Ovary (tissue), 7 donors: ENCODE measurements at regions not wholly inside any gene's neighbourhood (a gene's known extent, or its start where the extent isn't known, plus 50 kb on each side); places are given as distances from the start of the nearest gene placed in this dataset.

Experiments
- DNase-seq, 5 donors: peaks; one replicate each; pipeline ENCODE4 v3.0.0-alpha.2; 2019 to 2020
- H3K27ac ChIP-seq, 2 donors: fragments of 200-600 bp; one replicate each; pipeline versions ENCODE4 v1.5.1 to v1.8.0; 2019 to 2022
- H3K27me3 ChIP-seq: fragments of 200-600 bp; one replicate; pipeline ENCODE4 v1.8.0; 2022
- H3K36me3 ChIP-seq: fragments of 200-600 bp; sonication (generic); one replicate; pipeline ENCODE4 v1.5.1; 2019
- H3K4me1 ChIP-seq: one replicate; pipeline ENCODE4 v1.8.1; 2013; ENCODE audit warnings: mild to moderate bottlenecking, moderate library complexity; ENCODE audit not compliant: insufficient read depth
- H3K4me3 ChIP-seq: fragments of 200-600 bp; sonication (generic); one replicate; pipeline ENCODE4 v1.5.1; 2017
- H3K9me3 ChIP-seq, 2 donors: fragments of 200-600 bp in 1 of 2; sonication (generic) in 1 of 2; one replicate each; pipeline versions ENCODE4 v1.5.1 to v1.8.1; 2013 to 2019; ENCODE audit warnings: mild to moderate bottlenecking in 1 of 2, moderate library complexity in 1 of 2
- EP300 ChIP-seq: sonication (generic); formaldehyde crosslinking; IDR thresholded peaks from one replicate; pipeline ENCODE4 v1.6.1; 2017; ENCODE audit warnings: antibody characterized with exemption
- POLR2A ChIP-seq: fragments of 450-650 bp; IDR thresholded peaks from one replicate; pipeline ENCODE4 v1.6.1; 2017; ENCODE audit warnings: antibody characterized with exemption, mild to moderate bottlenecking, moderate library complexity
- WGBS, 3 donors: extraction: QIAGEN DNeasy Blood & Tissue Kit in 1 of 3; methylation state at CpG; one replicate each; pipeline versions ENCODE4 v1.1.5 to v1.1.7; 2013 to 2017; 5-methylcytosine and 5-hydroxymethylcytosine counted together
- intact Hi-C, 4 donors: fragments of 100-400 bp; cut with DNase I; formaldehyde crosslinking; loops; one replicate each; pipeline versions ENCODE4 v1.11.0 to v1.15.1; 2022 to 2023
- TF ChIP-seq, protein P1 (sequence below), 3 donors: fragments of 450-650 bp in 2 of 3; fragments of 200-600 bp in 1 of 3; IDR thresholded peaks; one replicate each; pipeline versions ENCODE4 v1.5.1 to v1.8.0; 2016 to 2022; ENCODE audit warnings: antibody characterized with exemption in 3 of 3, mild to moderate bottlenecking in 1 of 3
- donor health status: DM: no; HTN: no; CAD: no; lungs with moderate emphysema.
- donor health status: DM: no; HTN: no; CAD: no.
- donor health status: Bipolar disorder and iron deficiency.
- donor health status: DM: no; HTN: no; CAD: no.
- donor health status: DM: yes; HTN: yes; CAD: no.

DNA sequence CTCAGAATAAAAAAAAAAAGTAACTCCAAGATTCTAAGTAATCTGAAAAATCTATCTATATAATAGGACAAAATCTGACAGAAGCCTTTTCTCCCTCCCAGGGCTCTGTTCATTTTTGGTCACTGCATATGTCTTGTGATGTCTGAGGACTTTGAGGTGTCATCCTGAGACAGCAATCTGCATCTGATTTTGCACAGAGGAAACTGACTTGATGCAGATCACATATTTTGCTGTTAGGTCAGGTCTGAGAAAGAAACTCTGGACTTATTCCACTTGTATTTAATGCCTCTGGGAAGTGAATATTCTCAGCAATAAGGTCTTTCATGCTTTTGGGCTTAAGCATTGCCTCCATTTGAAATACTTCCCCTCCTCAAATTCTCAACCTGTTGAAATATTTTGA is 295.2 kb upstream of the THBS1 start:
- TF ChIP-seq EP300 (no peak), POLR2A (no peak)
- TF ChIP-seq, protein P1, sequence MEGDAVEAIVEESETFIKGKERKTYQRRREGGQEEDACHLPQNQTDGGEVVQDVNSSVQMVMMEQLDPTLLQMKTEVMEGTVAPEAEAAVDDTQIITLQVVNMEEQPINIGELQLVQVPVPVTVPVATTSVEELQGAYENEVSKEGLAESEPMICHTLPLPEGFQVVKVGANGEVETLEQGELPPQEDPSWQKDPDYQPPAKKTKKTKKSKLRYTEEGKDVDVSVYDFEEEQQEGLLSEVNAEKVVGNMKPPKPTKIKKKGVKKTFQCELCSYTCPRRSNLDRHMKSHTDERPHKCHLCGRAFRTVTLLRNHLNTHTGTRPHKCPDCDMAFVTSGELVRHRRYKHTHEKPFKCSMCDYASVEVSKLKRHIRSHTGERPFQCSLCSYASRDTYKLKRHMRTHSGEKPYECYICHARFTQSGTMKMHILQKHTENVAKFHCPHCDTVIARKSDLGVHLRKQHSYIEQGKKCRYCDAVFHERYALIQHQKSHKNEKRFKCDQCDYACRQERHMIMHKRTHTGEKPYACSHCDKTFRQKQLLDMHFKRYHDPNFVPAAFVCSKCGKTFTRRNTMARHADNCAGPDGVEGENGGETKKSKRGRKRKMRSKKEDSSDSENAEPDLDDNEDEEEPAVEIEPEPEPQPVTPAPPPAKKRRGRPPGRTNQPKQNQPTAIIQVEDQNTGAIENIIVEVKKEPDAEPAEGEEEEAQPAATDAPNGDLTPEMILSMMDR (IDR thresholded peaks at IDR 0.05) = no peak
- Histone ChIP-seq H3K9me3 (no peaks in the 10 kb centered on the region), H3K27ac (no peak overlapping the region), H3K36me3 (no peaks in the 10 kb centered on the region), H3K27me3 (no peaks in the 10 kb centered on the region), H3K4me1 (peaks cover 10% of the 10 kb centered on the region), H3K4me3 (no peak overlapping the region)
- DNase-seq = no peak
- intact Hi-C loops = no loop called here

- Histone ChIP-seq H3K27ac (no peak overlapping the region), H3K27me3 (no peaks in the 10 kb centered on the region), H3K4me1 (peaks cover 10% of the 10 kb centered on the region), H3K36me3 (no peaks in the 10 kb centered on the region), H3K9me3 (no peaks in the 10 kb centered on the region), H3K4me3 (no peak overlapping the region)
- WGBS, 3 donors = 4 to 17% (median 7%) methylated on average over 2 of the region's 2 CpGs
- intact Hi-C loops = no loop called here
- TF ChIP-seq EP300 = no peak
- no peak for TF ChIP-seq POLR2A
- TF ChIP-seq, protein P1 (IDR thresholded peaks at IDR 0.05) = no peak
- no peak for DNase-seq
These were observed 294.2 kb upstream of the THBS1 start for GRCh38 chr15:39286706-39287105.

GRCh38 chr15:39287322-39288195 is 293.3 kb upstream of the THBS1 start:
- WGBS, 3 donors = 70 to 76% (median 73%) methylated on average over 6 of the region's 6 CpGs
- TF ChIP-seq, protein P1 (IDR thresholded peaks at IDR 0.05) = no peak
- no peak for TF ChIP-seq POLR2A
- no peak for TF ChIP-seq EP300
- DNase-seq = no peak

GRCh38 chr15:39290711-39291435 is 290.0 kb upstream of the THBS1 start:
- Histone ChIP-seq H3K4me3 (no peak overlapping the region), H3K27me3 (no peaks in the 10 kb centered on the region), H3K36me3 (no peaks in the 10 kb centered on the region), H3K9me3 (no peaks in the 10 kb centered on the region), H3K4me1 (peaks cover 7% of the 10 kb centered on the region), H3K27ac (no peak overlapping the region)
- TF ChIP-seq EP300 = no peak
- TF ChIP-seq, protein P1 (IDR thresholded peaks at IDR 0.05) = no peak
- TF ChIP-seq POLR2A = no peak
- WGBS, 3 donors = 78 to 88% (median 81%) methylated on average over 4 of the region's 4 CpGs
- intact Hi-C loops = no loop called here
- no peak for DNase-seq

More at GRCh38 chr15:39287322-39288195, 293.3 kb upstream of the THBS1 start:
- H3K4me1 ChIP-seq = peaks cover 10% of the 10 kb centered on the region
- no peaks in the 10 kb centered on the region for H3K9me3 ChIP-seq
- intact Hi-C loops = no loop called here
- no peaks in the 10 kb centered on the region for H3K27me3 ChIP-seq
- no peak overlapping the region for H3K27ac ChIP-seq
- no peaks in the 10 kb centered on the region for H3K36me3 ChIP-seq
- no peak overlapping the region for H3K4me3 ChIP-seq
